Thyroid gland (tissue), 4 donors: ENCODE measurements at regions not wholly inside any gene's neighbourhood (a gene's known extent, or its start where the extent isn't known, plus 50 kb on each side); places are given as distances from the start of the nearest gene placed in this dataset.

Source experiments
- DNase-seq, 2 donors: peaks; one replicate each; pipeline ENCODE4 v3.0.0-alpha.2; 2019
- H3K27ac ChIP-seq, 3 donors: fragments of 200-600 bp; sonication (generic); 1 replicate in 2 of 3; 2 replicates in 1 of 3; pipeline ENCODE4 v1.5.1; 2016 to 2019; ENCODE audit warnings: mild to moderate bottlenecking in 1 of 3, moderate library complexity in 1 of 3
- H3K27me3 ChIP-seq: fragments of 200-600 bp; sonication (generic); one replicate; pipeline ENCODE4 v1.5.1; 2019
- H3K36me3 ChIP-seq, 2 donors: fragments of 200-600 bp; sonication (generic); one replicate each; pipeline ENCODE4 v1.5.1; 2016 to 2019
- H3K4me1 ChIP-seq, 2 donors: fragments of 200-600 bp; sonication (generic); one replicate each; pipeline ENCODE4 v1.5.1; 2017 to 2019
- H3K4me3 ChIP-seq, 3 donors: fragments of 200-600 bp; sonication (generic); replicated peaks in 1 of 3; 1 replicate in 2 of 3; 2 replicates in 1 of 3; pipeline ENCODE4 v1.5.1; 2016; ENCODE audit warnings: mild to moderate bottlenecking in 1 of 3
- H3K9me3 ChIP-seq: fragments of 200-600 bp; sonication (generic); one replicate; pipeline ENCODE4 v1.5.1; 2017
- POLR2A ChIP-seq, 2 donors: fragments of 450-650 bp; IDR thresholded peaks; one replicate each; pipeline ENCODE4 v1.6.1; 2017; ENCODE audit warnings: antibody characterized with exemption in 2 of 2, mild to moderate bottlenecking in 2 of 2, moderate library complexity in 1 of 2
- WGBS, 2 donors: methylation state at CpG; one replicate each; pipeline ENCODE4 v1.1.5; 2017; 5-methylcytosine and 5-hydroxymethylcytosine counted together
- intact Hi-C: fragments of 100-400 bp; cut with DNase I; formaldehyde crosslinking; loops from one replicate; pipeline ENCODE4 v1.15.1; 2023
- TF ChIP-seq, protein P1 (sequence below), 6 experiments: fragments of 200-600 bp in 3 of 6; fragments of 450-650 bp in 3 of 6; sonication (generic) in 3 of 6; IDR thresholded peaks; one replicate each; pipeline ENCODE4 v1.5.1; 2016 to 2019; ENCODE audit warnings: antibody characterized with exemption in 6 of 6, mild to moderate bottlenecking in 2 of 6, inconsistent platforms in 1 of 6, moderate library complexity in 1 of 6

- no peaks in the 10 kb centered on the region for H3K9me3 ChIP-seq
- no peak overlapping the region for H3K4me3 ChIP-seq
- DNase-seq = no peak
- 87 to 90% methylated on average over 8 of the region's 8 CpGs for WGBS, 2 donors
- H3K27me3 ChIP-seq = no peaks in the 10 kb centered on the region
- intact Hi-C loops = no loop called here
- no peak overlapping the region for H3K27ac ChIP-seq
- H3K4me1 ChIP-seq = no peaks in the 10 kb centered on the region
- TF ChIP-seq, protein P1, sequence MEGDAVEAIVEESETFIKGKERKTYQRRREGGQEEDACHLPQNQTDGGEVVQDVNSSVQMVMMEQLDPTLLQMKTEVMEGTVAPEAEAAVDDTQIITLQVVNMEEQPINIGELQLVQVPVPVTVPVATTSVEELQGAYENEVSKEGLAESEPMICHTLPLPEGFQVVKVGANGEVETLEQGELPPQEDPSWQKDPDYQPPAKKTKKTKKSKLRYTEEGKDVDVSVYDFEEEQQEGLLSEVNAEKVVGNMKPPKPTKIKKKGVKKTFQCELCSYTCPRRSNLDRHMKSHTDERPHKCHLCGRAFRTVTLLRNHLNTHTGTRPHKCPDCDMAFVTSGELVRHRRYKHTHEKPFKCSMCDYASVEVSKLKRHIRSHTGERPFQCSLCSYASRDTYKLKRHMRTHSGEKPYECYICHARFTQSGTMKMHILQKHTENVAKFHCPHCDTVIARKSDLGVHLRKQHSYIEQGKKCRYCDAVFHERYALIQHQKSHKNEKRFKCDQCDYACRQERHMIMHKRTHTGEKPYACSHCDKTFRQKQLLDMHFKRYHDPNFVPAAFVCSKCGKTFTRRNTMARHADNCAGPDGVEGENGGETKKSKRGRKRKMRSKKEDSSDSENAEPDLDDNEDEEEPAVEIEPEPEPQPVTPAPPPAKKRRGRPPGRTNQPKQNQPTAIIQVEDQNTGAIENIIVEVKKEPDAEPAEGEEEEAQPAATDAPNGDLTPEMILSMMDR (IDR thresholded peaks at IDR 0.05) = no peak
- TF ChIP-seq POLR2A (IDR thresholded peaks at IDR 0.05) = no peak
- H3K36me3 ChIP-seq = no peaks in the 10 kb centered on the region
Observed at GRCh38 chr16:49200223-49200820, 81.3 kb downstream of the CBLN1 start.

- no peak overlapping the region for H3K4me3 ChIP-seq
- no peaks in the 10 kb centered on the region for H3K4me1 ChIP-seq
- no peak for TF ChIP-seq POLR2A (IDR thresholded peaks at IDR 0.05)
- TF ChIP-seq, protein P1 (IDR thresholded peaks at IDR 0.05) = no peak
- H3K27me3 ChIP-seq = no peaks in the 10 kb centered on the region
- no peaks in the 10 kb centered on the region for H3K36me3 ChIP-seq
- no peaks in the 10 kb centered on the region for H3K9me3 ChIP-seq
- DNase-seq = no peak
- intact Hi-C loops = no loop called here
- no peak overlapping the region for H3K27ac ChIP-seq
- WGBS, 2 donors = 55 to 67% methylated on average over 5 of the region's 5 CpGs
Observed at GRCh38 chr16:49195237-49195548, 86.4 kb downstream of the CBLN1 start.

GRCh38 chr16:49194537-49195236 lies 87.0 kb downstream of the CBLN1 start:
- H3K27ac ChIP-seq = no peak overlapping the region
- WGBS, 2 donors = 62 to 64% methylated on average over 16 of the region's 16 CpGs
- H3K9me3 ChIP-seq = no peaks in the 10 kb centered on the region
- H3K4me3 ChIP-seq = no peak overlapping the region
- no peaks in the 10 kb centered on the region for H3K36me3 ChIP-seq
- no peaks in the 10 kb centered on the region for H3K4me1 ChIP-seq
- no peak for DNase-seq
- TF ChIP-seq, protein P1 (IDR thresholded peaks at IDR 0.05) = no peak
- TF ChIP-seq POLR2A (IDR thresholded peaks at IDR 0.05) = no peak
- H3K27me3 ChIP-seq = no peaks in the 10 kb centered on the region
- intact Hi-C loops = no loop called here

GRCh38 chr16:49193596-49193995 lies 88.0 kb downstream of the CBLN1 start:
- TF ChIP-seq POLR2A (IDR thresholded peaks at IDR 0.05) = no peak
- TF ChIP-seq, protein P1 (IDR thresholded peaks at IDR 0.05) = no peak
- no peaks in the 10 kb centered on the region for H3K36me3 ChIP-seq
- H3K27me3 ChIP-seq = no peaks in the 10 kb centered on the region
- H3K27ac ChIP-seq = no peak overlapping the region
- 86 to 89% methylated on average over 2 of the region's 2 CpGs for WGBS, 2 donors
- H3K4me3 ChIP-seq = no peak overlapping the region
- no peak for DNase-seq
- H3K4me1 ChIP-seq = no peaks in the 10 kb centered on the region
- no peaks in the 10 kb centered on the region for H3K9me3 ChIP-seq
- intact Hi-C loops = no loop called here

- no peaks in the 10 kb centered on the region for H3K9me3 ChIP-seq
- no peak overlapping the region for H3K27ac ChIP-seq
- no peaks in the 10 kb centered on the region for H3K27me3 ChIP-seq
- DNase-seq = no peak
- H3K4me1 ChIP-seq = no peaks in the 10 kb centered on the region
- 56 to 65% methylated on average over 1 of the region's 1 CpG for WGBS, 2 donors
- no peak overlapping the region for H3K4me3 ChIP-seq
- no peak for TF ChIP-seq POLR2A (IDR thresholded peaks at IDR 0.05)
- TF ChIP-seq, protein P1 (IDR thresholded peaks at IDR 0.05) = no peak
- no peaks in the 10 kb centered on the region for H3K36me3 ChIP-seq
- intact Hi-C loops = no loop called here
Observed at GRCh38 chr16:49189286-49189685, 92.4 kb downstream of the CBLN1 start.
